ENCODE measurements at regions not wholly inside any gene's neighbourhood (a gene's known extent, or its start where the extent isn't known, plus 50 kb on each side); places are given as distances from the start of the nearest gene placed in this dataset.

GRCh38 chr7:12117170-12117569 is 93.9 kb upstream of the TMEM106B start:
- H3K27ac ChIP-seq (ENCODE audit: low read length), result no peak overlapping the region
- no peaks in the 10 kb centered on the region for H3K27me3 ChIP-seq (ENCODE audit: control insufficient read depth in 1 of 2, insufficient read depth in 2 of 2, low read length in 2 of 2)
- no peaks in the 10 kb centered on the region for H3K4me1 ChIP-seq (ENCODE audit: control insufficient read depth, insufficient read depth, low read length)
- no peak overlapping the region for H3K4me3 ChIP-seq (ENCODE audit: low read length in 2 of 2)
- H3K36me3 ChIP-seq (ENCODE audit: control insufficient read depth in 2 of 2, insufficient read depth in 2 of 2, low read length in 2 of 2), result no peaks in the 10 kb centered on the region
- H3K9ac ChIP-seq (ENCODE audit: low read length in 2 of 2), result no peak overlapping the region
- no peaks in the 10 kb centered on the region for H3K9me3 ChIP-seq (ENCODE audit: control insufficient read depth in 2 of 2, low read length in 2 of 2)

DNA sequence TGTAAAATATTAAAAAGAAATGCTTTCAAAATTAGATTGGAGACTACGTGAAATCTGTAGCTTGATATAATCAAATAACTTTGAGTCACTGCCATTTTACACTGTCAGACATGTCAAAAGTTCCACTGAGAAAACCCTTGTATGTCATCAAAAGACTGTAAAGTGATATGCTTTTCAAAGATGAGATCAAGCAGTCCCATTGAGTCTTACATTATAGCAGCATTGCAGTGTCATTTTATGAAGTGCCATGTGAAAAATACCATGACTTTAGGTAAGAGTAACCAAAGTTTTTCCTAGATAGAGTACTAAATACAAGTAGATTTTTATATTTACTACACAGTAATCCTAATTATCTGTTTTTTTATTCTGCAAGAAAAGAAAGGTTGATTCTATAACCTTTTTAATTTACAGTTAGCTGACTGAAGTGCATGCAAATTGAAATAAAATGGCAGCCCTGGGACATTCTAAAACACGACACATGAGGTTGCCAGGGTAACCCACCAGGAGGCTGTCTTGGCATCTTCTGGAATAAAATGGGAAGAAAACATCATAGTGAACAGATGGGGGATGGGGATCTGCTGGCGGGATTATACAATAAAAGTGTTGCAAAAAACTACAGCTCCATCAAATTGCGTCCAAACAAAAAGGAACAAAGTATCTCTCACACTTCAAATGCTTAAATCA is 91.3 kb upstream of the TMEM106B start:
- Histone ChIP-seq H3K9me3 (ENCODE audit: control insufficient read depth in 2 of 2, low read length in 2 of 2) (no peaks in the 10 kb centered on the region), H3K27ac (ENCODE audit: low read length) (no peak overlapping the region), H3K4me3 (ENCODE audit: low read length in 2 of 2) (no peak overlapping the region), H3K36me3 (ENCODE audit: control insufficient read depth in 2 of 2, insufficient read depth in 2 of 2, low read length in 2 of 2) (no peaks in the 10 kb centered on the region), H3K27me3 (ENCODE audit: control insufficient read depth in 1 of 2, insufficient read depth in 2 of 2, low read length in 2 of 2) (no peaks in the 10 kb centered on the region), H3K4me1 (ENCODE audit: control insufficient read depth, insufficient read depth, low read length) (no peaks in the 10 kb centered on the region), H3K9ac (ENCODE audit: low read length in 2 of 2) (no peak overlapping the region)

DNA sequence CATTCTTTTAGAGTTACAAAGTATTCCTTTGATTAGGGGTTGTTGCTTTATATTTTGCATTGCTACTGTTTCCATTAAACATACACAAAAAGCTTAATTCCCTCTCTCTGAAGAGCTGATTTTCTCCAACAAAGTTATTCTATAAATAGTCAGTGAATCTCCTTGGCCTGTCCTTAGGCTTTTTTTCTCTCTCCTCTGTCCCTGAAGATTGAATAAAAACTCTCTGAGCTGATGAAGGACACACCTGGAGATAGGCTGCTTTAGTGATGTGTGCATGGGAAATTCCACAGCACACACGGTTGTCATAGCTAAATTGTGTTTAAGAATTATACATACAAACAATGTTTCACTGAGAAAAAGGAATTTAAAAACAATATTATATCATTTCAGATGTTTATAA is 90.5 kb upstream of the TMEM106B start:
- no peak overlapping the region for H3K4me3 ChIP-seq (ENCODE audit: low read length in 2 of 2)
- no peaks in the 10 kb centered on the region for H3K4me1 ChIP-seq (ENCODE audit: control insufficient read depth, insufficient read depth, low read length)
- no peak overlapping the region for H3K27ac ChIP-seq (ENCODE audit: low read length)

GRCh38 chr7:12123172-12123571 is 87.9 kb upstream of the TMEM106B start:
- Histone ChIP-seq H3K27me3 (ENCODE audit: control insufficient read depth in 1 of 2, insufficient read depth in 2 of 2, low read length in 2 of 2) (no peaks in the 10 kb centered on the region), H3K9me3 (ENCODE audit: control insufficient read depth in 2 of 2, low read length in 2 of 2) (no peaks in the 10 kb centered on the region), H3K4me3 (ENCODE audit: low read length in 2 of 2) (no peak overlapping the region), H3K4me1 (ENCODE audit: control insufficient read depth, insufficient read depth, low read length) (no peaks in the 10 kb centered on the region), H3K36me3 (ENCODE audit: control insufficient read depth in 2 of 2, insufficient read depth in 2 of 2, low read length in 2 of 2) (no peaks in the 10 kb centered on the region), H3K27ac (ENCODE audit: low read length) (no peak overlapping the region), H3K9ac (ENCODE audit: low read length in 2 of 2) (no peak overlapping the region)

More for the DNA sequence above, 90.5 kb upstream of the TMEM106B start:
- H3K36me3 ChIP-seq (ENCODE audit: control insufficient read depth in 2 of 2, insufficient read depth in 2 of 2, low read length in 2 of 2), result no peaks in the 10 kb centered on the region
- H3K27me3 ChIP-seq (ENCODE audit: control insufficient read depth in 1 of 2, insufficient read depth in 2 of 2, low read length in 2 of 2), result no peaks in the 10 kb centered on the region
- H3K9ac ChIP-seq (ENCODE audit: low read length in 2 of 2), result no peak overlapping the region
- H3K9me3 ChIP-seq (ENCODE audit: control insufficient read depth in 2 of 2, low read length in 2 of 2), result no peaks in the 10 kb centered on the region

GRCh38 chr7:12124028-12124427 is 87.1 kb upstream of the TMEM106B start:
- Histone ChIP-seq H3K4me1 (ENCODE audit: control insufficient read depth, insufficient read depth, low read length) (no peaks in the 10 kb centered on the region), H3K4me3 (ENCODE audit: low read length in 2 of 2) (no peak overlapping the region), H3K9ac (ENCODE audit: low read length in 2 of 2) (no peak overlapping the region), H3K27me3 (ENCODE audit: control insufficient read depth in 1 of 2, insufficient read depth in 2 of 2, low read length in 2 of 2) (no peaks in the 10 kb centered on the region), H3K27ac (ENCODE audit: low read length) (no peak overlapping the region), H3K36me3 (ENCODE audit: control insufficient read depth in 2 of 2, insufficient read depth in 2 of 2, low read length in 2 of 2) (no peaks in the 10 kb centered on the region), H3K9me3 (ENCODE audit: control insufficient read depth in 2 of 2, low read length in 2 of 2) (no peaks in the 10 kb centered on the region)

- H3K9me3 ChIP-seq (ENCODE audit: control insufficient read depth in 2 of 2, low read length in 2 of 2), result no peaks in the 10 kb centered on the region
- H3K36me3 ChIP-seq (ENCODE audit: control insufficient read depth in 2 of 2, insufficient read depth in 2 of 2, low read length in 2 of 2), result no peaks in the 10 kb centered on the region
- H3K27me3 ChIP-seq (ENCODE audit: control insufficient read depth in 1 of 2, insufficient read depth in 2 of 2, low read length in 2 of 2), result no peaks in the 10 kb centered on the region
- no peak overlapping the region for H3K4me3 ChIP-seq (ENCODE audit: low read length in 2 of 2)
- H3K27ac ChIP-seq (ENCODE audit: low read length), result no peak overlapping the region
- no peak overlapping the region for H3K9ac ChIP-seq (ENCODE audit: low read length in 2 of 2)
- H3K4me1 ChIP-seq (ENCODE audit: control insufficient read depth, insufficient read depth, low read length), result no peaks in the 10 kb centered on the region
Measured at GRCh38 chr7:12127455-12127854, 83.6 kb upstream of the TMEM106B start.

- H3K9me3 ChIP-seq (ENCODE audit: control insufficient read depth in 2 of 2, low read length in 2 of 2), result no peaks in the 10 kb centered on the region
- H3K27me3 ChIP-seq (ENCODE audit: control insufficient read depth in 1 of 2, insufficient read depth in 2 of 2, low read length in 2 of 2), result no peaks in the 10 kb centered on the region
- no peak overlapping the region for H3K9ac ChIP-seq (ENCODE audit: low read length in 2 of 2)
- H3K36me3 ChIP-seq (ENCODE audit: control insufficient read depth in 2 of 2, insufficient read depth in 2 of 2, low read length in 2 of 2), result no peaks in the 10 kb centered on the region
- H3K4me3 ChIP-seq (ENCODE audit: low read length in 2 of 2), result no peak overlapping the region
- no peak overlapping the region for H3K27ac ChIP-seq (ENCODE audit: low read length)
- H3K4me1 ChIP-seq (ENCODE audit: control insufficient read depth, insufficient read depth, low read length), result no peaks in the 10 kb centered on the region
Measured at GRCh38 chr7:12130609-12131008, 80.5 kb upstream of the TMEM106B start.

- Histone ChIP-seq H3K9ac (ENCODE audit: low read length in 2 of 2) (no peak overlapping the region), H3K36me3 (ENCODE audit: control insufficient read depth in 2 of 2, insufficient read depth in 2 of 2, low read length in 2 of 2) (no peaks in the 10 kb centered on the region), H3K27ac (ENCODE audit: low read length) (no peak overlapping the region), H3K9me3 (ENCODE audit: control insufficient read depth in 2 of 2, low read length in 2 of 2) (no peaks in the 10 kb centered on the region), H3K4me1 (ENCODE audit: control insufficient read depth, insufficient read depth, low read length) (no peaks in the 10 kb centered on the region), H3K4me3 (ENCODE audit: low read length in 2 of 2) (no peak overlapping the region), H3K27me3 (ENCODE audit: control insufficient read depth in 1 of 2, insufficient read depth in 2 of 2, low read length in 2 of 2) (no peaks in the 10 kb centered on the region)
Measured at GRCh38 chr7:12131122-12131521, 80.0 kb upstream of the TMEM106B start.

- Histone ChIP-seq H3K27ac (ENCODE audit: low read length) (no peak overlapping the region), H3K36me3 (ENCODE audit: control insufficient read depth in 2 of 2, insufficient read depth in 2 of 2, low read length in 2 of 2) (no peaks in the 10 kb centered on the region), H3K4me1 (ENCODE audit: control insufficient read depth, insufficient read depth, low read length) (no peaks in the 10 kb centered on the region), H3K4me3 (ENCODE audit: low read length in 2 of 2) (no peak overlapping the region), H3K27me3 (ENCODE audit: control insufficient read depth in 1 of 2, insufficient read depth in 2 of 2, low read length in 2 of 2) (no peaks in the 10 kb centered on the region), H3K9ac (ENCODE audit: low read length in 2 of 2) (no peak overlapping the region), H3K9me3 (ENCODE audit: control insufficient read depth in 2 of 2, low read length in 2 of 2) (no peaks in the 10 kb centered on the region)
Measured at GRCh38 chr7:12133865-12134264, 77.2 kb upstream of the TMEM106B start.

DNA sequence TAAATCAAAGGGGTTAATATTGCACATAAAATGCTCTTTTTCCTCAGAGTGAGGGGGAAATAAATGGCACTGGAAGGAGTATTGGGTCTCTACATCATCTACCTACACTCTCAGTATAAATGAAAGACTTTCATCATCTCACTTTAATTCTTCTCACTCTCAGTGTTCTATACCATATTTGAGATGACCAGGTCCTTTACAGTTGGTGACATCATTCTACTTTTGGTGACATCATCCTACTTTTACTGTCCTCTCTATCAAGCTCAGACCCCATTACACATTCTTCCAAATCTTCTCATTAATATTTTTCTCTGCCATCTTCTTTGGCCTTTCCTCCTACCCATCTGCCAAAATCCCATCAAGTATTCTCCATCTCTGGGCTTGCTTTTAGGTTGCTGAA is 74.6 kb upstream of the TMEM106B start:
- Histone ChIP-seq H3K4me1 (ENCODE audit: control insufficient read depth, insufficient read depth, low read length) (no peaks in the 10 kb centered on the region), H3K27me3 (ENCODE audit: control insufficient read depth in 1 of 2, insufficient read depth in 2 of 2, low read length in 2 of 2) (no peaks in the 10 kb centered on the region), H3K36me3 (ENCODE audit: control insufficient read depth in 2 of 2, insufficient read depth in 2 of 2, low read length in 2 of 2) (no peaks in the 10 kb centered on the region), H3K27ac (ENCODE audit: low read length) (no peak overlapping the region), H3K9me3 (ENCODE audit: control insufficient read depth in 2 of 2, low read length in 2 of 2) (no peaks in the 10 kb centered on the region), H3K4me3 (ENCODE audit: low read length in 2 of 2) (no peak overlapping the region), H3K9ac (ENCODE audit: low read length in 2 of 2) (no peak overlapping the region)

- Histone ChIP-seq H3K27ac (ENCODE audit: low read length) (no peak overlapping the region), H3K4me1 (ENCODE audit: control insufficient read depth, insufficient read depth, low read length) (no peaks in the 10 kb centered on the region)
Measured at GRCh38 chr7:12137283-12137682, 73.8 kb upstream of the TMEM106B start.

More at GRCh38 chr7:12137283-12137682, 73.8 kb upstream of the TMEM106B start:
- Histone ChIP-seq H3K4me3 (ENCODE audit: low read length in 2 of 2) (no peak overlapping the region), H3K36me3 (ENCODE audit: control insufficient read depth in 2 of 2, insufficient read depth in 2 of 2, low read length in 2 of 2) (no peaks in the 10 kb centered on the region), H3K27me3 (ENCODE audit: control insufficient read depth in 1 of 2, insufficient read depth in 2 of 2, low read length in 2 of 2) (no peaks in the 10 kb centered on the region), H3K9ac (ENCODE audit: low read length in 2 of 2) (no peak overlapping the region), H3K9me3 (ENCODE audit: control insufficient read depth in 2 of 2, low read length in 2 of 2) (no peaks in the 10 kb centered on the region)
